Gastroesophageal sphincter (tissue), 3 donors: ENCODE measurements at regions not wholly inside any gene's neighbourhood (a gene's known extent, or its start where the extent isn't known, plus 50 kb on each side); places are given as distances from the start of the nearest gene placed in this dataset.

ENCODE experiments used
- POLR2A ChIP-seq, 2 donors: fragments of 450-650 bp; IDR thresholded peaks; one replicate each; pipeline ENCODE4 v1.6.1; 2017; ENCODE audit warnings: antibody characterized with exemption in 2 of 2, mild to moderate bottlenecking in 2 of 2, moderate library complexity in 1 of 2
- POLR2AphosphoS5 ChIP-seq: sonication (generic); formaldehyde crosslinking; IDR thresholded peaks from one replicate; pipeline ENCODE4 v1.6.1; 2017; ENCODE audit warnings: antibody characterized with exemption
- TF ChIP-seq, protein P1 (sequence below), 4 experiments: fragments of 200-600 bp in 2 of 4; fragments of 450-650 bp in 2 of 4; sonication (generic) in 1 of 4; IDR thresholded peaks; one replicate each; pipeline ENCODE4 v1.5.1; 2017 to 2019; ENCODE audit warnings: antibody characterized with exemption in 4 of 4, mild to moderate bottlenecking in 2 of 4, moderate library complexity in 2 of 4

DNA sequence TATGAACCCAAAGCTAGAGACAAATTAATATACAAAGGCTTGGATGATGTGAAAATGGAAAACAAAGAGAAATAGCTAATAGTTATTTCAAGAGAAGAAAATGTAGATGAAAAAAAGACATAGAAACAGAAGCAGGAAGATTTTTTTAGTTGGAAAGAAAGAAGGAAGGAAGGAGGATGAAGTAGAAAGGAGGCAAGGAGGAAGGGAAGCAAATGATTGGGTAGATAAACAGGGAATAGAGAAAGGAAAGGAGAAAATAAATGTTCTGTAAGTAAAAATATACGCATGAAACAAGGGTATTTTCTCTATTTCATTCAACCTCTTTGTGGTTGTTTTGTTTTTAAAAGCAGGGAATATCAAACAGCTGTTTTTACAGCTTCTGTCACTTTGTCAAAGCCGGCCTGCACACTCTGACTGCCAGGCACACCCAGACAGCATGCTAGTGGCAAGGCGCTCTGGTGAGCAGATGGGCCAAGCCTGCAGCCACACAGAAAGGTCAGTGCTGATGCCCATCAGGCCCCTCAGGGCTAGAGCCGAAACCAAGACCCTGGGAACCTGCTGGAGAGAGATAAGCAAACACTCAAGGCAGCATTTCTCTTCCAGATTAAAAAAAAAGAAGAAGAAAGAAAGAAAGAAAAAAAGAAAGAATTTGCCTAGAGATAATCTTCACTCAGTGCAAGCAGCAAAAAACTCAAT lies 72.9 kb upstream of the CTTNBP2NL start:
- no peak for TF ChIP-seq POLR2A (IDR thresholded peaks at IDR 0.05)
- TF ChIP-seq, protein P1, sequence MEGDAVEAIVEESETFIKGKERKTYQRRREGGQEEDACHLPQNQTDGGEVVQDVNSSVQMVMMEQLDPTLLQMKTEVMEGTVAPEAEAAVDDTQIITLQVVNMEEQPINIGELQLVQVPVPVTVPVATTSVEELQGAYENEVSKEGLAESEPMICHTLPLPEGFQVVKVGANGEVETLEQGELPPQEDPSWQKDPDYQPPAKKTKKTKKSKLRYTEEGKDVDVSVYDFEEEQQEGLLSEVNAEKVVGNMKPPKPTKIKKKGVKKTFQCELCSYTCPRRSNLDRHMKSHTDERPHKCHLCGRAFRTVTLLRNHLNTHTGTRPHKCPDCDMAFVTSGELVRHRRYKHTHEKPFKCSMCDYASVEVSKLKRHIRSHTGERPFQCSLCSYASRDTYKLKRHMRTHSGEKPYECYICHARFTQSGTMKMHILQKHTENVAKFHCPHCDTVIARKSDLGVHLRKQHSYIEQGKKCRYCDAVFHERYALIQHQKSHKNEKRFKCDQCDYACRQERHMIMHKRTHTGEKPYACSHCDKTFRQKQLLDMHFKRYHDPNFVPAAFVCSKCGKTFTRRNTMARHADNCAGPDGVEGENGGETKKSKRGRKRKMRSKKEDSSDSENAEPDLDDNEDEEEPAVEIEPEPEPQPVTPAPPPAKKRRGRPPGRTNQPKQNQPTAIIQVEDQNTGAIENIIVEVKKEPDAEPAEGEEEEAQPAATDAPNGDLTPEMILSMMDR (IDR thresholded peaks at IDR 0.05) = no peak
- TF ChIP-seq POLR2AphosphoS5 = no peak
